Stimulated activated CD8-positive, alpha-beta memory T cell treated with anti-CD3 and anti-CD28 coated beads, Interleukin-7, amount 100 ng/mL, for 4 hours (primary cell): ENCODE measurements at regions not wholly inside any gene's neighbourhood (a gene's known extent, or its start where the extent isn't known, plus 50 kb on each side); places are given as distances from the start of the nearest gene placed in this dataset.
"Not testable (repeated sequence)": the region's sequence is repeated elsewhere in the genome, so short reads cannot be mapped to it uniquely, and the experiment has no call there.

Experiments
- DNase-seq, 2 donors: peaks; one replicate each; pipeline ENCODE4 v3.0.0-alpha.2; 2020; ENCODE audit warnings: low read depth in 2 of 2

- DNase-seq: not testable (repeated sequence)
These were observed 62.7 kb upstream of the EZR start for GRCh38 chr6:158881884-158882283.

- not testable (repeated sequence) for DNase-seq
These were observed 62.1 kb upstream of the EZR start for GRCh38 chr6:158881276-158881675.

GRCh38 chr6:158879180-158879579 lies 60.0 kb upstream of the EZR start:
- DNase-seq: no peak

GRCh38 chr6:158877716-158878115 lies 58.5 kb upstream of the EZR start:
- DNase-seq: no peak

- DNase-seq: no peak
These were observed 57.7 kb upstream of the EZR start for GRCh38 chr6:158876886-158877285.

- no peak for DNase-seq
These were observed 51.4 kb upstream of the EZR start for GRCh38 chr6:158870649-158870957.

- peak; percentile 45 to 91 for DNase-seq
These were observed 50.9 kb upstream of the EZR start for GRCh38 chr6:158869826-158870648.

GRCh38 chr6:158868890-158869825 lies 50.0 kb upstream of the EZR start:
- peak in 1 of 2 donors; percentile 96 for DNase-seq
